Hematopoietic multipotent progenitor cell treated with erythropoietin and hydrocortisone succinate and interleukin-3 and kit ligand, for 8 days (in vitro differentiated cells): ENCODE measurements at regions not wholly inside any gene's neighbourhood (a gene's known extent, or its start where the extent isn't known, plus 50 kb on each side); places are given as distances from the start of the nearest gene placed in this dataset.
"Not testable (repeated sequence)": the region's sequence is repeated elsewhere in the genome, so short reads cannot be mapped to it uniquely, and the experiment has no call there.

Experiments used
- DNase-seq: peaks from one replicate; pipeline ENCODE4 v3.0.0-alpha.2; 2015

GRCh38 chr6:103870970-103871369 lies 988.7 kb downstream of the HACE1 start:
- no peak for DNase-seq

- no peak for DNase-seq
These were observed 997.4 kb downstream of the HACE1 start for GRCh38 chr6:103862297-103862696.

- no peak for DNase-seq
These were observed 1001.7 kb downstream of the HACE1 start for GRCh38 chr6:103858003-103858402.

GRCh38 chr6:103855750-103856149 lies 1004.0 kb downstream of the HACE1 start:
- DNase-seq, result no peak

DNA sequence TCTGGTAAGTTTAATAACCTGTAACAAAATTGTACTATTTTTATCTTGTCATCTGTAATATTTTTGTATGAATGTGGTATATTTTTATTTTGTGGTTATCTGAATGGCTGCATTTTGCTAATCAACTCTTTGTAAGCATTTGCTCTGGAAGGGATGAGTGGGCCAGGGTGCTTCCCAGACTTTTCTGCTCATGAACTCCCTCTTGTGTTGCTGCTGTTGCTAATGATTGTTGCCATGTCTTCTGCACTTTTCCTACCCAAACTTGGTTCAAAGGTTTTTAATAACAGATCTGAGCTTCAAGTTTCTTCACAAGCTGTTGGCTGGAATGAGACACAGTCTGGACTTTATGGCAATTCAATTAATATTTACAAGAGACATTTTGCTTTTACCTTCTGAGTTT lies 1005.7 kb downstream of the HACE1 start:
- DNase-seq, result no peak

GRCh38 chr6:103838457-103838856 lies 1021.3 kb downstream of the HACE1 start:
- DNase-seq, result no peak

DNA sequence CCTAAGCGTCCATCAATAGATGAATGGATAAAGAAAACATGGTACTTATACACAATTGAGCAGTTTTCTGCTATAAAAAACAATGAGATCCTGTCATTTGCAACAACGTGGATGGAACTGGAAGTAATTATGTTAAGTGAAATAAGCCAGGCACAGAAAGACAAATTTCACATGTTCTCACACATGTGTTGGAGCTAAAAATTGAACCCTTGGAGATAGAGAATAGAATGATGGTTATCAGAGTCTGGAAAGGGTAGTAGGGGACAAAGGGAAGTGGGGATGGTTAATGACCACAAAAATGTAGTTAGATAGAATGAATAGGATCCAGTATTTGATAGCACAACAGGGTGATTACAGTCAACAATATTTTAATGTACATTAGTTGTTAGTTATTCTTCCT lies 1033.5 kb downstream of the HACE1 start:
- DNase-seq, result no peak

GRCh38 chr6:103820148-103820547 lies 1039.6 kb downstream of the HACE1 start:
- no peak for DNase-seq

GRCh38 chr6:103819509-103819908 lies 1040.2 kb downstream of the HACE1 start:
- DNase-seq, result no peak

GRCh38 chr6:103812970-103813369 lies 1046.7 kb downstream of the HACE1 start:
- DNase-seq, result no peak

DNA sequence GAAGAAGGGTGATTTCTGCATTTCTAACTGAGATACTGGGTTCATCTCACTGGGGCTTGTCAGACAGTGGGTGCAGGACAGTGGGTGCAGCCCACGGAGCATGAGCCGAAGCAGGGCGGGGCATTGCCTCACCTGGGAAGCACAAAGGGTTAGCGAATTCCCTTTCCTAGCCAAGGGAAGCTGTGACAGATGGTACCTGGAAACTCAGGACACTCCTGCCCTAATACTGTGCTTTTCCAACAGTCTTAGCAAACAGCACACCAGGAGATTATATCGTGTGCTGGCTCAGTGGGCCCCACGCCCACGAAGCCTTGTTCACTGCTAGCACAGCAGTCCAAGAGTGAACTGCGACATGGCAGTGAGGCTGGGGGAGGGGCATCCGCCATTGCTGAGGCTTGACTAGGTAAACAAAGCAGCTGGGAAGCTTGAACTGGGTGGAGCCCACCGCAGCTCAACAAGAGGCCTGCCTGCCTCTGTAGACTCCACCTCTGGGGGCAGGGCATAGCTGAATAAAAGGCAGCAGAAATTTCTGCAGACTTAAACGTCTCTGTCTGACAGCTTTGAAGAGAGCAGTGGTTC lies 1057.7 kb downstream of the HACE1 start:
- not testable (repeated sequence) for DNase-seq

GRCh38 chr6:103799971-103800670 lies 1059.6 kb downstream of the HACE1 start:
- DNase-seq, result no peak

DNA sequence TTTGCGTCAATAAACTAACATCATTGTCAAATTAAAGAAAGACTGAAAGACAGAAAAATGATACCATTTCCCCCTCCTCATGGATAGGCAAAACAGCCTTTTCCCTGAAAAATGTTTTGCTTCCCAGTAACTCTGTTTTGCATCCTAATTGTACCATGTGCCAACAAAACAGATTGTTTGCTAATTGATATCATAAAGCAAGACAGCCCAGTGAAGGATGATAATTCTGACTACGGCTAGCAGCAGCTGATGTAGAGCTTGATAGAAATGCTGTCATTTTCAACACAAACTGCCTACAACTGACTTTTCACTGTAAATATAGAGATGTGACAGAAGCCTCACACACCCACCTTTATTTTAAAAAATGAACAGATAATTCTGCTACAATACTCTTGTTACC lies 1061.6 kb downstream of the HACE1 start:
- DNase-seq, result no peak

- DNase-seq, result no peak
These were observed 1062.0 kb downstream of the HACE1 start for GRCh38 chr6:103797738-103798137.

DNA sequence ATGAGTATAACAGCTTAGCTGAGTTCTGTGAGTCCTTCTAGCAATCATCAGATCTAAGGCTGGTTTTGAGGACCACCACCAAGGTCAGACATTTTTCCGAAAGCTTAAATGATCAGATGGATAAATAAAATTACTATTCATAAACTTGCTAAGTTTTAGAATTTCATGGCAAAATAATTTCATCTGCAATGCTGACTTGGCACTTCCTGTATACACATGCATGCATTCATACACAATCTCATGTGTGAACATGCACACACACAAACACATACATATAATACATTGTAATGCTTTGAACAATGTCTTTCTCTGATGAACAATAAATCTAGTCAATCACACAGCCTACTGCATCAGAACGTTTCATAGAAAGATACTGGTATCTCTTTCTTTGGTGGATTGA lies 1068.3 kb downstream of the HACE1 start:
- no peak for DNase-seq

DNA sequence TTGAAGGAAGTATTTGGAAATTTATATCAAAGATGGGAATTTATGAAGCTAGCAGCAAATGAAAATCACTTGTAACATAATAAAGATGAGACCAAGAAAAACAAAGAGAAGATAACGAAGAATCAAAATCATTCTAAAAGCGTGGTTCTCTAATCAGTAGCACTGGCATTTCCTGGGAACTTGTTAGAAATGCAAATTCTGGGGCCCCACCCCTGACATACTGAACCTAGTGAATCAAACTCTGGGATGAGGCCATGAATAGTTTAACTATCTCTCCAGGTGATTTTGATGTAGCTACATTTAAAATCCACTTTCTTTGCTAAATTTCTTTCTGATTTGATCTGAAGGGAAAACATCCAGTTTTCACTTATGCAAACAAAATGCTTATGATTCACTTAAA lies 1075.6 kb downstream of the HACE1 start:
- no peak for DNase-seq

DNA sequence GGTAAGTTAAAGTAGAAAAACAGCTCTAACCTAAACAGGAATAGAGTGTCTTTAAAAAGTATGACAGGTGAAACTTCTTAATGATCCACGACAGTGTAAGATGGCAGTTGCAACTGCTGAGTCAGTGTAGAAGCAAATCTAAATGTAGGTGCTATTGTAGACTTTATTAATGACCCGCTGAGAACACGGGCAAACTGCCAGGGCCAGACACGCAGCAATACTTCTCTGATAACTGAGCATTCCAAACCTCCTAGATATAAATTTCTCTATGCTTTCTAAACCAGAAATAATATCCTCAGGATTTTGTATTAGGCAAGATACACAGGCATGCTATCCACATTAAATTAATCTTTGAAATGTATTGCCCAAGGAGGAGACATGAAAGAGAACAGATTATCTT lies 1076.4 kb downstream of the HACE1 start:
- DNase-seq, result no peak

- DNase-seq, result no peak
These were observed 1090.3 kb downstream of the HACE1 start for GRCh38 chr6:103769431-103769830.

DNA sequence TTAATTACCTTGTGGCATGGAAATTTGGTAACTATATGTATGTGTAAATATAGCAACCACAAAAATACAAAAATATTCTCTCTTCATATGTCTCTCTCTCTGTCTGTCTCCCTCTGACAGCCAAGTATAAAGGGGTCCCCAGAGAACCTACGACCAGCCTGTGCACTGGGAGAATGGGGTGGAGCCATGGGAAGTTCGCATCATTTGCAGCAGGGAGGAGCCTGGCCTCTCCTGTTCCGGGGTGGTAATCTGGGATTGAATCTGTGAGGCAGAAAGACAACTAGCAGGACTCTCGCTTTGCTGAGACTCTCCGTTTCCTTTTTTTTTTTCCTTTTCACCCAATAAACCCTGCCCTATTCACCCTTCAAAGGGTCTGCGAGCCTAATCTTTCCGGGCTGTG lies 1109.1 kb downstream of the HACE1 start:
- no peak for DNase-seq

DNA sequence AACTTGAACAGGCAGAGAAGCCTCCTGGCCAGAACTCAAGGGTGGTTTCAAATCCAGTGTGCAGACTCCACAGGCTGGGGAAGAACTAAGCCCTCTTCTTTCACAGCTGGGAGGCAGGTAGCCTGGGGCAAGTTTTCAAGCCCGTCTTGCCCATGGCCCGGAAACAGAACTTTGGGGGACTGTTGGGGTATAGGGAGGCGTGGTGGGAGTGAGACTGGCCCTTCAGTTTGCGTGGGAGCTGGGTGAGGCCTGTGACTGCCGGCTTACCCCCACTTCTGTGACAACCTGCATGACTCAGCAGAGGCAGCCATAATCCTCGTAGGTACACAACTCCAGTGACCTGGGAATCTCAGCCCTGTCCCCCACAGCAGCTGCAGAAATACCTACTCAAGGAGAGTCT lies 1125.7 kb downstream of the HACE1 start:
- DNase-seq, result no peak

GRCh38 chr6:103729658-103730057 lies 1130.1 kb downstream of the HACE1 start:
- DNase-seq, result no peak

- DNase-seq, result no peak
These were observed 1136.0 kb downstream of the HACE1 start for GRCh38 chr6:103723438-103724322.

GRCh38 chr6:103722683-103723082 lies 1137.0 kb downstream of the HACE1 start:
- DNase-seq, result no peak

DNA sequence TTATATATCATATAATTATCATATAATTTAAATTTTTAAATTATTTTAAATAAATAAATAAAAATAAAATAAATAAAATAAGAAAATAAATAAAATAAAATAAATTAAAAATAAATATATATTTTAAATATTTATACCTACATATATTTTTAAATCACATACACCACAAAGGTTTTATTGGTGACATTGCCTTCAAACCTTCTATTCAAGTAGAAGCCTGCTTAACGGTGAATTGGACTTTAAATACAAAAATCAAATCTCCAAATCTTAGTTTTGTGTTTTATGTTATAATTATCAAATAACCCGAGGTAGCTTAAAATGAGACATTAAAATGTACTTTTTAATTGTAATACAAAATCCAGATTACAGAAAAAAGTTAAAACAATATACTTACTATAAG lies 1137.8 kb downstream of the HACE1 start:
- no peak for DNase-seq
